ENCODE measurements at regions not wholly inside any gene's neighbourhood (a gene's known extent, or its start where the extent isn't known, plus 50 kb on each side); places are given as distances from the start of the nearest gene placed in this dataset.
"Not testable (repeated sequence)": the region's sequence is repeated elsewhere in the genome, so short reads cannot be mapped to it uniquely, and the experiment has no call there.

GRCh38 chr3:152621006-152621868, 213.7 kb upstream of the P2RY1 start:
- no peak for DNase-seq (ENCODE audit: low read depth, low spot score)

GRCh38 chr3:152621967-152622810, 212.7 kb upstream of the P2RY1 start:
- DNase-seq (ENCODE audit: low read depth, low spot score), result no peak

GRCh38 chr3:152622811-152623167, 212.1 kb upstream of the P2RY1 start:
- DNase-seq (ENCODE audit: low read depth, low spot score), result no peak

- no peak for DNase-seq (ENCODE audit: low read depth, low spot score)
Measured at GRCh38 chr3:152623286-152623911, 211.5 kb upstream of the P2RY1 start.

- DNase-seq (ENCODE audit: low read depth, low spot score), result no peak
Measured at GRCh38 chr3:152626226-152626625, 208.7 kb upstream of the P2RY1 start.

- DNase-seq (ENCODE audit: low read depth, low spot score), result no peak
Measured at GRCh38 chr3:152628496-152628895, 206.4 kb upstream of the P2RY1 start.

- no peak for DNase-seq (ENCODE audit: low read depth, low spot score)
Measured at GRCh38 chr3:152629363-152630122, 205.4 kb upstream of the P2RY1 start.

GRCh38 chr3:152635389-152635788, 199.5 kb upstream of the P2RY1 start:
- DNase-seq (ENCODE audit: low read depth, low spot score), result no peak

GRCh38 chr3:152636651-152637050, 198.3 kb upstream of the P2RY1 start:
- no peak for DNase-seq (ENCODE audit: low read depth, low spot score)

- no peak for DNase-seq (ENCODE audit: low read depth, low spot score)
Measured at GRCh38 chr3:152638214-152638613, 196.7 kb upstream of the P2RY1 start.

- DNase-seq (ENCODE audit: low read depth, low spot score), result no peak
Measured at GRCh38 chr3:152638707-152639450, 196.1 kb upstream of the P2RY1 start.

- no peak for DNase-seq (ENCODE audit: low read depth, low spot score)
Measured at GRCh38 chr3:152641198-152641597, 193.7 kb upstream of the P2RY1 start.

GRCh38 chr3:152642658-152643057, 192.3 kb upstream of the P2RY1 start:
- DNase-seq (ENCODE audit: low read depth, low spot score), result no peak

GRCh38 chr3:152644478-152644877, 190.5 kb upstream of the P2RY1 start:
- DNase-seq (ENCODE audit: low read depth, low spot score), result no peak

- DNase-seq (ENCODE audit: low read depth, low spot score), result no peak
Measured at GRCh38 chr3:152646004-152646403, 188.9 kb upstream of the P2RY1 start.

- no peak for DNase-seq (ENCODE audit: low read depth, low spot score)
Measured at GRCh38 chr3:152650177-152650576, 184.8 kb upstream of the P2RY1 start.

- DNase-seq (ENCODE audit: low read depth, low spot score), result not testable (repeated sequence)
Measured at GRCh38 chr3:152650923-152651322, 184.0 kb upstream of the P2RY1 start.

GRCh38 chr3:152656214-152656971, 178.5 kb upstream of the P2RY1 start:
- peak; percentile 72 for DNase-seq (ENCODE audit: low read depth, low spot score)

- peak; percentile 81 for DNase-seq (ENCODE audit: low read depth, low spot score)
Measured at GRCh38 chr3:152656972-152657355, 178.0 kb upstream of the P2RY1 start.

Data from ELF-1 (cell line).